Heart right ventricle (tissue), 16 donors: ENCODE measurements at regions not wholly inside any gene's neighbourhood (a gene's known extent, or its start where the extent isn't known, plus 50 kb on each side); places are given as distances from the start of the nearest gene placed in this dataset.

Source experiments
- ATAC-seq, 8 donors: fragments of 200-7000 bp; cut with Tn5 transposase; one replicate each; pipeline ENCODE4 v1.9.1; 2020; ENCODE audit warnings: mild to moderate bottlenecking in 8 of 8, moderate library complexity in 8 of 8, moderate number of reproducible peaks in 1 of 8
- DNase-seq, 2 donors: peaks; one replicate each; pipeline ENCODE4 v3.0.0-alpha.2; 2020
- H3K27ac ChIP-seq, 10 donors: fragments of 200-600 bp; sonication (generic) in 2 of 10; one replicate each; pipeline versions ENCODE4 v1.5.0 to v1.8.0; 2020 to 2022; ENCODE audit warnings: mild to moderate bottlenecking in 3 of 10
- H3K27me3 ChIP-seq, 7 donors: fragments of 200-600 bp; one replicate each; pipeline ENCODE4 v1.8.0; 2021 to 2022; ENCODE audit warnings: mild to moderate bottlenecking in 2 of 7
- H3K36me3 ChIP-seq, 9 donors: fragments of 200-600 bp; sonication (generic) in 1 of 9; one replicate each; pipeline versions ENCODE4 v1.5.0 to v1.8.0; 2020 to 2022; ENCODE audit warnings: mild to moderate bottlenecking in 2 of 9
- H3K4me1 ChIP-seq, 9 donors: fragments of 200-600 bp; sonication (generic) in 1 of 9; one replicate each; pipeline versions ENCODE4 v1.5.0 to v1.8.0; 2020 to 2022; ENCODE audit warnings: mild to moderate bottlenecking in 4 of 9
- H3K4me3 ChIP-seq, 10 donors: fragments of 200-600 bp; sonication (generic) in 2 of 10; one replicate each; pipeline versions ENCODE4 v1.5.0 to v1.8.0; 2020 to 2022; ENCODE audit warnings: mild to moderate bottlenecking in 7 of 10, moderate library complexity in 2 of 10
- H3K9me3 ChIP-seq, 11 donors: fragments of 200-600 bp in 10 of 11; sonication (generic) in 2 of 11; one replicate each; pipeline versions ENCODE4 v1.5.0 to v1.8.0; 2013 to 2022; ENCODE audit warnings: mild to moderate bottlenecking in 2 of 11, control low read depth in 1 of 11, moderate library complexity in 1 of 11
- WGBS, 2 donors: extraction: QIAGEN DNeasy Blood & Tissue Kit; methylation state at CpG; one replicate each; pipeline ENCODE4 v1.1.7; 2013; ENCODE audit warnings: inconsistent platforms in 1 of 2; 5-methylcytosine and 5-hydroxymethylcytosine counted together
- intact Hi-C, 10 donors: fragments of 100-400 bp; cut with DNase I; formaldehyde crosslinking; loops; one replicate each; pipeline versions ENCODE4 v1.11.1 to v1.14.2; 2022
- TF ChIP-seq, protein P1 (sequence below), 9 donors: fragments of 200-600 bp; sonication (generic) in 2 of 9; IDR thresholded peaks; one replicate each; pipeline versions ENCODE4 v1.5.0 to v1.8.0; 2021 to 2022; ENCODE audit warnings: antibody characterized with exemption in 9 of 9, mild to moderate bottlenecking in 5 of 9, moderate library complexity in 1 of 9
- donor health status: Arrhythmogenic right ventricular cardiomyopathy.
- donor health status: ischemic (EF 13 %, LVEDD 7.1; RV severe dilation, severe dysfunction).
- donor health status: healthy with polysubstance abuse.
- donor health status: DM: no; HTN: yes; CAD: no.
- donor health status: DM: no; HTN: no; CAD: no.
- donor health status: ischemic (EF 25% LVEDD 6.9; RV normal size, moderate dysfunction).
- donor health status: ischemic (EF 25% LVEDD 5.7; RV mildly dilated, moderate dysfunction).
- donor health status: healthy.
- donor health status: DM: yes; HTN: yes; CAD: no.
- donor health status: Ischemic cardiomyopathy.
- donor health status: ischemic (EF 35%, LVEDD 5.7; RV mildly dilated, moderate dysfunction).
- donor health status: nonischemic (EF 11% LVEDD 7.7; RV severe dilation, severe dysfunction).
- donor health status: DM: yes; HTN: yes; CAD: no.
- donor health status: PGD.
- donor health status: ischemic (EF 29% LVEDD 5.4; RV normal size, mild dysfunction).
- donor health status: nonischemic (EF 23%, LVEDD 6.1; RV moderate dilation, normal function).

GRCh38 chr3:31220431-31220830 is 312.3 kb upstream of the STT3B start:
- Histone ChIP-seq H3K4me3 (no peak overlapping the region), H3K36me3 (no peaks in the 10 kb centered on the region), H3K9me3 (no peaks in the 10 kb centered on the region), H3K27ac (no peak overlapping the region), H3K27me3 (no peaks in the 10 kb centered on the region), H3K4me1 (peaks cover 0 to 6% (median 0%) of the 10 kb centered on the region in 9 donors)
- no peak for ATAC-seq
- intact Hi-C loops: no loop called here
- TF ChIP-seq, protein P1, sequence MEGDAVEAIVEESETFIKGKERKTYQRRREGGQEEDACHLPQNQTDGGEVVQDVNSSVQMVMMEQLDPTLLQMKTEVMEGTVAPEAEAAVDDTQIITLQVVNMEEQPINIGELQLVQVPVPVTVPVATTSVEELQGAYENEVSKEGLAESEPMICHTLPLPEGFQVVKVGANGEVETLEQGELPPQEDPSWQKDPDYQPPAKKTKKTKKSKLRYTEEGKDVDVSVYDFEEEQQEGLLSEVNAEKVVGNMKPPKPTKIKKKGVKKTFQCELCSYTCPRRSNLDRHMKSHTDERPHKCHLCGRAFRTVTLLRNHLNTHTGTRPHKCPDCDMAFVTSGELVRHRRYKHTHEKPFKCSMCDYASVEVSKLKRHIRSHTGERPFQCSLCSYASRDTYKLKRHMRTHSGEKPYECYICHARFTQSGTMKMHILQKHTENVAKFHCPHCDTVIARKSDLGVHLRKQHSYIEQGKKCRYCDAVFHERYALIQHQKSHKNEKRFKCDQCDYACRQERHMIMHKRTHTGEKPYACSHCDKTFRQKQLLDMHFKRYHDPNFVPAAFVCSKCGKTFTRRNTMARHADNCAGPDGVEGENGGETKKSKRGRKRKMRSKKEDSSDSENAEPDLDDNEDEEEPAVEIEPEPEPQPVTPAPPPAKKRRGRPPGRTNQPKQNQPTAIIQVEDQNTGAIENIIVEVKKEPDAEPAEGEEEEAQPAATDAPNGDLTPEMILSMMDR (IDR thresholded peaks at IDR 0.05): no peak
- no peak for DNase-seq
- WGBS, 2 donors: 89 to 92% methylated on average over 4 of the region's 4 CpGs

- no peaks in the 10 kb centered on the region for H3K36me3 ChIP-seq
- ATAC-seq (no peak), DNase-seq (no peak)
- TF ChIP-seq, protein P1 (IDR thresholded peaks at IDR 0.05): no peak
- H3K9me3 ChIP-seq: no peaks in the 10 kb centered on the region
- H3K27me3 ChIP-seq: no peaks in the 10 kb centered on the region
- WGBS, 2 donors: 91 to 94% methylated on average over 4 of the region's 4 CpGs
- H3K4me3 ChIP-seq: no peak overlapping the region
- intact Hi-C loops: no loop called here
- no peak overlapping the region for H3K27ac ChIP-seq
- peaks cover 0 to 19% (median 0%) of the 10 kb centered on the region in 9 donors for H3K4me1 ChIP-seq
These were observed 309.4 kb upstream of the STT3B start for GRCh38 chr3:31223278-31223677.

GRCh38 chr3:31224936-31225335 is 307.8 kb upstream of the STT3B start:
- 95 to 96% methylated on average over 5 of the region's 5 CpGs for WGBS, 2 donors
- H3K27ac ChIP-seq: no peak overlapping the region
- ATAC-seq (no peak), DNase-seq (no peak)
- H3K27me3 ChIP-seq: no peaks in the 10 kb centered on the region
- no peaks in the 10 kb centered on the region for H3K9me3 ChIP-seq
- H3K4me3 ChIP-seq: no peak overlapping the region
- TF ChIP-seq, protein P1 (IDR thresholded peaks at IDR 0.05): no peak
- peaks cover 0 to 20% (median 0%) of the 10 kb centered on the region in 9 donors for H3K4me1 ChIP-seq
- intact Hi-C loops: no loop called here
- H3K36me3 ChIP-seq: no peaks in the 10 kb centered on the region

DNA sequence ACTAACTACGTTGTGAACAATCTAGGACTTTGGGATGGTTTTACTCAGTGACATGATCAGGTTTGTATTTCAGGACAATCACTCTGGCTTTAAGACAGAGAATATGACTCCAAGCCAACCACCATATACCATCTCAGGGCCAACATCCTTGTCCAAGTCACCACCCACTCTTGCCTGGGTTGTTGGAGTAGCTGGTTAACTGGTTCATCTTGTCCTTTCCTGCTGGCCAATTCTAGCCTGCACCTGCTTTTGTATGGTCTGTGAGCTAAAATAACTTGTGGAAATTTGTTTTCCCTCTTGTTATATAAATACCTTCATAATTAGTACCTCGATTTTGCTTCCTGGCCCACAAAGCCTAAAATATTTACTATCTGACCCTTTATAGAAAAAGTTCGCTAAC is 306.8 kb upstream of the STT3B start:
- H3K27me3 ChIP-seq: no peaks in the 10 kb centered on the region
- TF ChIP-seq, protein P1 (IDR thresholded peaks at IDR 0.05): no peak
- H3K4me3 ChIP-seq: no peak overlapping the region
- peaks cover 0 to 30% (median 0%) of the 10 kb centered on the region in 9 donors for H3K4me1 ChIP-seq
- H3K27ac ChIP-seq: peak overlapping the region in 1 of 10 donors; percentile 27
- DNase-seq: no peak
- 75 to 87% methylated on average over 3 of the region's 3 CpGs for WGBS, 2 donors
- ATAC-seq: no peak
- H3K9me3 ChIP-seq: no peaks in the 10 kb centered on the region
- no peaks in the 10 kb centered on the region for H3K36me3 ChIP-seq
- intact Hi-C loops: no loop called here
